IPS-NIHi11 (cell line): ENCODE measurements at regions not wholly inside any gene's neighbourhood (a gene's known extent, or its start where the extent isn't known, plus 50 kb on each side); places are given as distances from the start of the nearest gene placed in this dataset.
"Not testable (repeated sequence)": the region's sequence is repeated elsewhere in the genome, so short reads cannot be mapped to it uniquely, and the experiment has no call there.

Experiments used
- DNase-seq: peaks from one replicate; pipeline ENCODE4 v3.0.0; 2012; ENCODE audit warnings: mixed read lengths, low spot score

GRCh38 chr7:146057958-146058357 lies 58.6 kb upstream of the CNTNAP2 start:
- DNase-seq: no peak

GRCh38 chr7:146054909-146055308 lies 61.7 kb upstream of the CNTNAP2 start:
- DNase-seq: no peak

GRCh38 chr7:146053492-146053891 lies 63.1 kb upstream of the CNTNAP2 start:
- DNase-seq: no peak

- DNase-seq: not testable (repeated sequence)
Observed at GRCh38 chr7:146043310-146043709, 73.3 kb upstream of the CNTNAP2 start.

GRCh38 chr7:146028251-146028750 lies 88.3 kb upstream of the CNTNAP2 start:
- no peak for DNase-seq

GRCh38 chr7:146027243-146027642 lies 89.4 kb upstream of the CNTNAP2 start:
- no peak for DNase-seq

GRCh38 chr7:146022776-146023175 lies 93.8 kb upstream of the CNTNAP2 start:
- DNase-seq: no peak

- DNase-seq: not testable (repeated sequence)
Observed at GRCh38 chr7:146019041-146020004, 97.3 kb upstream of the CNTNAP2 start.

- not testable (repeated sequence) for DNase-seq
Observed at GRCh38 chr7:146017366-146017765, 99.2 kb upstream of the CNTNAP2 start.

- not testable (repeated sequence) for DNase-seq
Observed at GRCh38 chr7:146014154-146014553, 102.4 kb upstream of the CNTNAP2 start.

- no peak for DNase-seq
Observed at GRCh38 chr7:146008293-146008692, 108.3 kb upstream of the CNTNAP2 start.

GRCh38 chr7:146004805-146005204 lies 111.8 kb upstream of the CNTNAP2 start:
- DNase-seq: no peak

- DNase-seq: no peak
Observed at GRCh38 chr7:146002431-146003078, 114.0 kb upstream of the CNTNAP2 start.

- no peak for DNase-seq
Observed at GRCh38 chr7:146002008-146002407, 114.6 kb upstream of the CNTNAP2 start.

GRCh38 chr7:146000882-146001281 lies 115.7 kb upstream of the CNTNAP2 start:
- DNase-seq: no peak

- DNase-seq: no peak
Observed at GRCh38 chr7:145989469-145989868, 127.1 kb upstream of the CNTNAP2 start.

GRCh38 chr7:145986248-145986874 lies 130.2 kb upstream of the CNTNAP2 start:
- DNase-seq: no peak

GRCh38 chr7:145978769-145979168 lies 137.8 kb upstream of the CNTNAP2 start:
- DNase-seq: no peak

- no peak for DNase-seq
Observed at GRCh38 chr7:145959981-145960380, 156.6 kb upstream of the CNTNAP2 start.

- DNase-seq: no peak
Observed at GRCh38 chr7:145957160-145957890, 159.3 kb upstream of the CNTNAP2 start.

GRCh38 chr7:145951566-145951965 lies 165.0 kb upstream of the CNTNAP2 start:
- DNase-seq: no peak

GRCh38 chr7:145928937-145929336 lies 187.7 kb upstream of the CNTNAP2 start:
- DNase-seq: no peak
